ENCODE measurements at regions not wholly inside any gene's neighbourhood (a gene's known extent, or its start where the extent isn't known, plus 50 kb on each side); places are given as distances from the start of the nearest gene placed in this dataset.

- no peak for DNase-seq
Observed at GRCh38 chr14:101004176-101004575, 100.7 kb upstream of the RTL1 start.

DNA sequence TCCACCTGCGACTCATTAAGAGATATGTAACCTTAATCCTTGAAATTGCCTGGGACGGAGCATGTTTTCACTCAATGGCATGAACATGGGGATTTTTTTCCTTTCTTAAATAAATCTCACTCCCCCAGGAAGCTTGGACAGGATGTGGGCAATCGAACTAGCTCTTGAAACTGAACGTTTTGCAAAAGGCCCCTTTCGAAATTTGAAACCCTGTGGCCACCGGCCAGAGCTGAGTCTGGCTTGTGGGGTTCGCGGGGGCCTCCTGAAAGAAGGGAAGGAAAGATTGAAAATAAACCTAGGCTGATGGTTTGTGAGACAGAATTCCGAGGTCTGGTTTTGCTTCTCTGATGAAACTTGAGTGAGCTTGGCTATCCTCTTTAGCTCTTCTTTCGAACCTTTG is 101.4 kb upstream of the RTL1 start:
- no peak for DNase-seq

DNA sequence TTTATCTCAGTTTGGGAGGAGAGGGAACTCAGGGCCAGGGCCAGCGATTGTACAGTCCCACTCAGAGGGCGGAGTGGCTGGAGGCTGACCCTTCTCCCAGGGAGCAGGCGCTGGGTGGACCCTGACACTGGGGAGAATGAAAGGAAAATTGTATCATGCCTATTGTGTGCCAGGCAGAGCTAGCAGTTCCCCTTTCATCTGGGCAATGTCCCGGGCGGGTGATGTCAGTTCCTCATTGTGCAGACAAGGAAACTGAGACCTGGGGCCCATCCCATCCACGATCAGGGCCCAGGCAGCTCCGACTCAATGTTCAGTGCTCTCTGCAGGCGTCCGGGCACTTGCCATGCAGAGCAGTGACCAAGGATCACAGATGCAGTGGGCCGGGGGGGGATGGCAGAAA is 101.9 kb upstream of the RTL1 start:
- no peak for DNase-seq

DNA sequence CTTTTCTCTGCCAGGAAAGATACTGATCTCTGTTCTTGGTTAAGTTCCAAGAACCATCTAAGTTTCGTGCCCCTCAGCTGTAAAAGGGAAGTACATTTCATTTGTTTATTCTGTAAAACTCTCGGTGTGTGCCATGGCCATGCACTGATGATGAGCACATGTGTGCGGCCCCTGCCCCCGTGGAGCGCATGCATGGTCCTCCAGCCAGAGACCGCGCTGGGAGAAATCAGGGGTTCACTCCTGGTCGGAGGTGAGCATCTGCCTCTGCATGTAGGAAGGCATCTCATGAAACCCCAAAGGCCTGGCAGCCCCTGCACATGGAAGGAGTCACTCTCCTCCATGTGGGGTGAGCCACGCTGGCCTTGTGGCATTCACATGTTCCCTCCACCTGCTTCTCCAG is 102.5 kb upstream of the RTL1 start:
- DNase-seq = no peak

DNA sequence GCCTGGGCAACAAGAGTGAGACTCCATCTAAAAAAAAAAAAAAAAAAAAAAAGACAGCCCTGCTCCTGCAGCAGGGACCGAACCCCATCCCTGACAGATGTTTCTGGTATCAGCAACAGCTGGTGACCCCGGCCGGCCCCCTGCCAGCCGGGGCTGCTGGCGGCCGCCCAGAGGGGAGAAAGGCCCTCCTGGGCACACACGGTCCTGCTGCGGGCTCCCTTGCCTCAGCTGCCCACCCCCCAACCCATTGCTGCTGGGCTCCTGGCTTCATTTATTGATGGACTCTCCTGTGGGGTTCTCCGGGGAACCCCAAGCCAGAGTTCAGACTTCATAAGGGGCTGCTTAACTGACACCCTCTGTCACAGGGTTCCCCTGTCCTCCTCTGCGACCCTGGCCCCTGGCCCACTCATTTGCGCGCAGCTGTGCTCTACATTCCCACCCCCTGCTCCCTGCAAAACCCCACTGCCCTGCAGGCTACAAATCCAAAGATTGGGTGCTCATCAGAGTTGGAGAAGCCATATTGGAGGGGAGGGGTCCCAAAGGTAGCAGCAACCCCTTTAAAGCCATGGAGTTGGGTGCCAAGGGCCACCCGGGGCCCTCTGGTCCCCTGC is 103.6 kb upstream of the RTL1 start:
- no peak for DNase-seq

DNA sequence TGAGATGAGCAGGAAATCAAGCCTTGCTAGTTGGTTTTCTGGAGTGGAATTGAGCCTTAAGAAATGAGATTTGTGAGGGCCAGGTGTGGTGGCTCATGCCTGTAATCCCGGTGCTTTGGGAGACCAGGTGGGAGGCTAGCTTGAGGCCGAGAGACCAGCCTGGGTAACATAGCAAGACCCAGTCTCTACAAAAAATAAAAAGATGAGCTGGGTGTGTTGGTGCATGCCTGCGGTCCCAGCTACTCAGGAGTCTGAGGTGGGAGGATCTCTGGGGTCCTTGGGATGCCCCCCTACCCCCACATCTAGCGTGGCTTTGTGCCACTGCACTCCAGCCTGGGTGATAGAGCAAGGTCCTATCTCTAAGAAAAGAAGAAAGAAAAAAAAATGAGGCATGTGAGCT is 104.2 kb upstream of the RTL1 start:
- DNase-seq = no peak

DNA sequence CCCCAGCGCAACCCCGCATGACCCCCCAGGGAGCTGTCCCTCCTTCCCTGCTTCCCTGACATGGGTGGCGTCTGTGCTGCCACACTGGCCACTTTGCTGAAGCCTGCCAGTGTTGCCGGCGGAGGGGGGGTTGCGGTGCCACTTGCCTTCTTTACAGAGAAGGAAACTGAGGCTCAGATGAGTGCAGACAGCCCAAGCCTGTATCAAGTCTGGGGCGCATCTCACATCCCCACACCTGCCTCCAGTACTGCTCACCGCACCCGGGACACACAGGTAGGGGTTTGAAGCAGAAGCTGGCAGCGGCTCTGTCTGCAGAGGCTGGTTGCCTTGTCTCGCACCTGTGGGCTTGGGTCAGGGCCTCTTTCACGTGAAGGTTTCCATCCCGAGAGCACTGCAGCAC is 104.7 kb upstream of the RTL1 start:
- no peak for DNase-seq

- DNase-seq = no peak
Observed at GRCh38 chr14:101008631-101009336, 105.3 kb upstream of the RTL1 start.

DNA sequence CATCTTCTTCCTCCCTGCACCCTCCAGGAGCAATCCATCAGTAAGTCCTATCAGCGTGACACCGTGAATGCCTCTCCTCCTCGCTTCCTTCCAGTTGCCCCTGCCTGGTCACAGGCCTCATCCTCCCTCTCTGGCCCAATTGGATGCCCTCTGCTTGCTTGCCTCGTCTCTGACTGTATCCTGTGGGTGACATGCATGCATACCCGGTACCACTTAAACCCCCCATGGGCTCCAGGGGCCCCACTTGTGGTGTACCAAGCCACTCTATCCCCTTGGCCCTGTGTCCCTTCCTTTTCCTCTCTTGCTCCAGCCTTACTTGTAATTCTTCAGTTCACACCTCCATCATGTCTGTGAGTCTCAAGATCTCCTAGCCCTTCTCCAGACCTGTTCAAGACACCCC is 106.0 kb upstream of the RTL1 start:
- DNase-seq = no peak

DNA sequence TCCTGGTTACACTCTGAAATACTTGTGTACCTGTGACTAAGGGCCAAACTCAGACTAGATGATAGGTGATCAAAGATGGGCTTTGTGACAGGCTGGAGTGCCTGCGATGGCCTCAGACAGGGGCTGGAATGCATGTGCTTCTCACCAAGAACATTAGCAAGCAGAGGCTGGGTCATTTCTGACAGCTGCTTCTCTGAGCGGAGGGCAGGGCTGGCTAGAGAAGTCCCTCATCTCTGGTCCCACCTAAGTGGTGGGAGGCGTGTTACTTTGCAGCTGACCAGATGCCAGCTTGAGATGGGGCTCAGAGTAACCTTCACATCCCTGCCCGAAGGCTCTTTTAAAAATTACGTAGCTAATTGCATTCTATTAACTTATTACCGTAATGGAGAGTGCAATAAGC is 106.8 kb upstream of the RTL1 start:
- DNase-seq = no peak

DNA sequence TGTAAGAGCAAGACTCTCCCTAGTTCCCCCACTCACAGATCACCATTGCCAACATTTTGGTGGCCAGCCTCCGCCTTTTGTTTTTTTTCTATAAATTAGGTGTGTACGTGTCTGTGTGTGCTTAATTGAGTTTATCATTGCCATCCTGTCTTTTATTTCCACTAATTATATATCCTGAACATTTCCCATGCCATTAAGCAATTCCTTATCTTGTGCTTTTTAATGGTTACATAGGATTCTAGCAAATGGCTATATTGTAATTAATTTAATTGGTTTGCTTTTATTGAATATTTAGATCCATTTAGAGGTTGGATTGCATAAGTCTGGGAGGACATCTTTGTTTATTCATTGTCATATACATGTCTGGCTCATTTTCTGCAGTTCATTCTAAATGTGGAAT is 107.3 kb upstream of the RTL1 start:
- no peak for DNase-seq

GRCh38 chr14:101017209-101017608 is 113.7 kb upstream of the RTL1 start:
- no peak for DNase-seq

GRCh38 chr14:101017806-101018560 is 114.5 kb upstream of the RTL1 start:
- no peak for DNase-seq

- DNase-seq = no peak
Observed at GRCh38 chr14:101018561-101019290, 115.2 kb upstream of the RTL1 start.

DNA sequence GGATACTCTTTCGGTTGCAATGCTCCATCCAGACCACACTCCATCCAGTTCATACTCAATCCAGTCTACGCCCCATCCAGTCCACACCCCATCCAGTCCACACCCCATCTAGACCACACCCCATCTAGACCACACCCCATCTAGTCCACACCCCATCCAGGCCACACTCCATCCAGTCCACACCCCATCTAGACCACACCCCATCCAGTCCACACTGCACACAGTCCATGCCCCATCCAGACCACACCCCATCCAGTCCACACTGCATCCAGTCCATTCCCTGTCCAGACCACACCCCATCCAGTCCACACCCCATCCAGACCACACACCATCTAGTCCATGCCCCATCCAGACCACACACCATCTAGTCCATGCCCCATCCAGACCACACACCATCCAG is 116.0 kb upstream of the RTL1 start:
- DNase-seq = no peak

DNA sequence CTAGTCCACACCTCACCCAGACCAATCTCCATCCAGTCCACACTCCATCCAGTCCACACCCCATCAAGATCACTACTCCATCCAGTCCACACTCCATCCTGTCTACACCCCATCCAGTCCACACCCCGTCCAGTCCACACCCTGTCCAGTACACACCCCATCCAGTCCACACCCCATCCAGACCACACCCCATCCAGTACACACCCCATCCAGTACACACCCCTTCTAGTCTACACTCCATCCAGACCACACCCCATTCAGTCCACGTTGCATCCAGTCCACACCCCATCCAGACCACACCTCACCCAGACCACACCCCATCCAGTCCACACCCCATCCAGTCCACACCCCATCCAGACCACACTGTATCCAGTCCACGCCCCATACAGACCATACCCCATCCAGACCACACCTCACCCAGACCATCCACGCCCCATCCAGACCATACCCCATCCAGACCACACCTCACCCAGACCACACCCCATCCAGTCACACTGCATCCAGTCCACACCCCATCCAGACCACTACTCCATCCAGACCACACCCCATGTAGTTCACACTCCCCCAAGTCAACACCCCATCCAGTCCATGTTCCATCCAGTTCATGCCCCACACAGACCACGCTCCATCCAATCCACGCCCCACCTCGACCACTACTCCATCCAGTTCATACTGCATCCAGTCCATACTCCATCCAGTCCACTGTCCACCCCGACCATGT is 116.6 kb upstream of the RTL1 start:
- no peak for DNase-seq

DNA sequence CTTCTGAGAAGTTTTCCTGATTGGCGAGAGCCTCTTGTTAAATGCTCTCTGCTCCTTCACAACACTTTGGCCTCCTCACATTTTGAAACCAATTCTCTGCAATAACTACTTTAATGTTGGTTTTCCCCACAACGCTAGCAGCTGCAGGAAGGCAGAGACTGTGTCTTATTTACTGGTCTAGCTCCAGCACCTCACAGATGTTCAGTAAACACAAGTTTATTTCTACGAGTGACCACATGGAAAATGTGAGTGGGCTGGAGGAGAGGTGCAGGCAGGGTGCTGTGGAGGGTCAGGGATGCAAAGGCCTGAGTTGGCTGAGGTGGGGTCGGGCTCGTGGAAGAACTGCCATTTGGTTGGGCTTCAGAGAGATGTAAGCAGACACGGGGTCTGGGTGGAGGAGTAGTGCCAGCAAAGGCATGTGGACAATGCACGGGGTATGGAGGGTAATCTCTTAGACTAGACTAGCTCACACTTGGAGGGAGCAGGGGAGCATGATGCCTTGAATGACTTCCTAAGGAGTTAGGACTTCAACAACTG is 117.4 kb upstream of the RTL1 start:
- no peak for DNase-seq

- no peak for DNase-seq
Observed at GRCh38 chr14:101022121-101022520, 118.6 kb upstream of the RTL1 start.

DNA sequence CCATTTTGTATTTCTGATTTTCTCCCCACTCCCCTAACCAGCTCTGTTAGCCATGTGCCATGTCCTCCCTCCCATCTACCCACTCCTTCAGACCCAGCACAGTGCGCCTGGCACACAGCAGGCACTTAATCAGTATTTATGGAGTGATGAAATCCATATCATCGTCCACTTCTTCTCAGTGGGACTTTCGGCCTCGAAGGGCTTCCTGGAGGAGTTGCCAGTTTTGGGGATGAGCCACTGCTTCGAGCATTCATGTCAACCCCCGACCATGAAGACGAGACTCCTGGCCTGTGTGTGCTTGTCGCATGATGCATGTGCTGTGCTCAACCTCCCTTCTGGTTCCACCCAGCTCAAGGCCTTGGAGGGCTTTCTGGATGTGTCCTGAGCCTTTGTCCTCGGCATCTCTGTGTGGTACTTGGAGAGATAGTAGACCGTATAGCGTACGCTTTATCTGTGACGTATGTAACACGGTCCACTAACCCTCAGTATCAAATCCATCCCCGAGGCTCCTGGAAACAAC is 119.5 kb upstream of the RTL1 start:
- DNase-seq = no peak

DNA sequence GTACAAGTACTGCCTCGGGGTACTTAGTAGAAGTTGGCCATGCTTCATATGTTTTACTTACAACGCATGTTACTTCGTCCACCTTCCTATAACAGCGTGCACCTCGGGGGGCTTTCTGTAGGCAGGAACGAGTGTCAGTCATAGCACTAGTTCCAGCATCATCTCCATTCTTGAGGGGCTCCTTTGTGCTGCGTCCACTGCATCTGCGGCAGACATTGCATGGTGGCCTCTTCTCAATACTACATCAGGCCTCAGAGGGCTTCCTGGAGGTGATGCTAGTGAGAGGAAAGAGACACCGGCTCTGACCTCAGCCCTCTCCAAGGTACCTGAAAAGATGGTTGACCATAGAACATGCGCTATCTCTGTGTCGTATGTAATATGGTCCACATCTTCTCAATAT is 121.2 kb upstream of the RTL1 start:
- DNase-seq = no peak

DNA sequence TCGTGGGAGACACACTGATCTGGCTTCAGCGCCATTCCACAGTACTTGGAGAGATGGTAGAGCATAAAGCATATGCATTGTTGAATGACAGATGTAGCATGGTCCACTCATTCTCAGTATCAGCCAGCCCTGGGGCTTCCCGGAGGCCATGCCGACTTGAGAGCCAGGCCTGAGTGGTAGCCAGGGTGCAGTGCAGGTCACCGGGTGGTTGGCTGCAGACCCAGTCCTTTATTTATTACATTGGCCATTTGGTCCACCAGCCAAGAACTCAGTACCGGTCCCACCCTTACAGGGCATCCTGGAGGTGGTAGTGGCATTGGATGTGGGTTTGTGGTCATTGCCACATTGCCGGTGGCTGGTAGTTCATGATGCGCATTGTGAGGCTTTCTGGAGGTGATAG is 121.6 kb upstream of the RTL1 start:
- no peak for DNase-seq

GRCh38 chr14:101025696-101026095 is 122.2 kb upstream of the RTL1 start:
- DNase-seq = no peak

Measured in central memory CD4-positive, alpha-beta T cell (primary cell).